RWPE1 (cell line): ENCODE measurements at regions not wholly inside any gene's neighbourhood (a gene's known extent, or its start where the extent isn't known, plus 50 kb on each side); places are given as distances from the start of the nearest gene placed in this dataset.

Experiments
- CTCF ChIA-PET: fragments of 350-600 bp; sonication (Branson Sonifier 250); formaldehyde crosslinking; extraction: SDS; loops from one replicate; lab custom pipeline; 2021; lab: Yijun Ruan, JAX
- POLR2A ChIA-PET: fragments of 400-600 bp; formaldehyde crosslinking; extraction: SDS; loops from one replicate; lab custom pipeline; 2020; ENCODE audit warnings: antibody characterized with exemption; ENCODE audit not compliant: low non-redundant PET; lab: Yijun Ruan, JAX
- DNase-seq: peaks from one replicate; pipeline ENCODE4 v3.0.0; 2012; ENCODE audit warnings: low spot score
- H3K27ac ChIP-seq: fragments of 450-650 bp; 2 replicates; pipeline ENCODE4 v1.5.1; 2017
- CTCF ChIP-seq: fragments of 450-650 bp; conservative IDR thresholded peaks from 2 replicates; pipeline ENCODE4 v1.5.1; 2017; ENCODE audit warnings: low read depth, mild to moderate bottlenecking

GRCh38 chr2:16280081-16280480 is 339.7 kb downstream of the MYCN start:
- TF ChIP-seq CTCF, result no peak
- ChIA-PET CTCF (interaction anchor here (0.6 kb wide), 1 partner anchor 262 kb away, joined by 3 read pairs; no protein-coding TSS in a partner anchor), POLR2A (no interaction called here)
- H3K27ac ChIP-seq, result no peak overlapping the region
- no peak for DNase-seq

- POLR2A ChIA-PET, result no interaction called here
- CTCF ChIA-PET, result interaction anchor here (0.6 to 0.7 kb wide), 2 partner anchors 18 to 262 kb away, joined by 3 read pairs; no protein-coding TSS in a partner anchor
- DNase-seq, result no peak
- no peak for TF ChIP-seq CTCF
- no peak overlapping the region for H3K27ac ChIP-seq
These were observed 339.3 kb downstream of the MYCN start for GRCh38 chr2:16279641-16280040.

GRCh38 chr2:16279201-16279570 is 338.8 kb downstream of the MYCN start:
- CTCF ChIA-PET, result interaction anchor here (0.6 to 0.7 kb wide), 2 partner anchors 17 to 262 kb away, joined by 3 read pairs; no protein-coding TSS in a partner anchor
- TF ChIP-seq CTCF, result no peak
- POLR2A ChIA-PET, result no interaction called here
- H3K27ac ChIP-seq, result no peak overlapping the region
- no peak for DNase-seq

GRCh38 chr2:16278421-16279200 is 338.3 kb downstream of the MYCN start:
- ChIA-PET POLR2A (no interaction called here), CTCF (no interaction called here)
- TF ChIP-seq CTCF, result no peak
- DNase-seq, result no peak
- H3K27ac ChIP-seq, result no peak overlapping the region

GRCh38 chr2:16277117-16277516 is 336.8 kb downstream of the MYCN start:
- no peak overlapping the region for H3K27ac ChIP-seq
- POLR2A ChIA-PET, result no interaction called here
- no peak for DNase-seq
- no peak for TF ChIP-seq CTCF
- CTCF ChIA-PET, result no interaction called here

- no peak for DNase-seq
- no peak overlapping the region for H3K27ac ChIP-seq
- POLR2A ChIA-PET, result no interaction called here
- CTCF ChIA-PET, result no interaction called here
- TF ChIP-seq CTCF, result no peak
These were observed 335.3 kb downstream of the MYCN start for GRCh38 chr2:16275661-16276060.
